ENCODE measurements at regions not wholly inside any gene's neighbourhood (a gene's known extent, or its start where the extent isn't known, plus 50 kb on each side); places are given as distances from the start of the nearest gene placed in this dataset.

GRCh38 chr2:417662-418061, 129.8 kb upstream of the ALKAL2 start:
- ChIA-PET CTCF (ENCODE audit: partially characterized antibody) (interaction anchor here (1.3 to 1.9 kb wide), 2 partner anchors 19 to 189 kb away, joined by 3 read pairs; no protein-coding TSS in a partner anchor), POLR2A (ENCODE audit: partially characterized antibody) (no interaction called here)
- H3K36me3 ChIP-seq (ENCODE audit: control insufficient read depth in 2 of 4, insufficient read depth in 4 of 4, low read length in 3 of 4): no peaks in the 10 kb centered on the region
- no peak overlapping the region for H3K56ac ChIP-seq (replicated peaks; ENCODE audit: insufficient read length, low read depth, low read length)
- DNase-seq (ENCODE audit: low read depth in 1 of 2, low spot score in 2 of 2) (peak in 1 of 2 experiments; percentile 28), FAIRE-seq (no peak)
- H4K91ac ChIP-seq (replicated peaks; ENCODE audit: insufficient read length, low read length): no peak overlapping the region
- H3K27ac ChIP-seq (ENCODE audit: low read depth, low read length): no peak overlapping the region
- no peak overlapping the region for H2BK12ac ChIP-seq (ENCODE audit: low read depth, low read length)
- no peak overlapping the region for H3K9ac ChIP-seq (replicated peaks in 1 of 4; ENCODE audit: extremely low read depth in 1 of 4, low read depth in 3 of 4, low read length in 3 of 4)
- H2AK5ac ChIP-seq (ENCODE audit: low read depth, low read length): no peak overlapping the region
- 84% methylated on average over 5 of the region's 5 CpGs; no CpG with 5 or more reads in 1 of the 2 experiments for WGBS, 2 experiments (ENCODE audit: extremely low coverage in 1 of 2, insufficient coverage in 1 of 2, insufficient read length in 1 of 2, insufficient replicate concordance in 2 of 2, low coverage in 1 of 2, low lambda C conversion rate in 2 of 2, missing lambda C conversion rate in 1 of 2)
- no peaks in the 10 kb centered on the region for H3K4me1 ChIP-seq (replicated peaks in 1 of 4; ENCODE audit: control insufficient read depth in 3 of 4, insufficient read depth in 4 of 4, low read length in 3 of 4)
- no peak overlapping the region for H3K23ac ChIP-seq (ENCODE audit: insufficient read length)
- no peak overlapping the region for H3K14ac ChIP-seq (ENCODE audit: insufficient read length)
- H3K79me2 ChIP-seq (ENCODE audit: control insufficient read depth in 1 of 2, insufficient read depth in 2 of 2, low read length in 2 of 2): no peaks in the 10 kb centered on the region
- no peak overlapping the region for H4K5ac ChIP-seq (ENCODE audit: insufficient read length, low read depth, low read length)
- H3K4me2 ChIP-seq (ENCODE audit: insufficient read depth in 1 of 2, low read depth in 2 of 2, low read length in 2 of 2): no peak overlapping the region
- no peak overlapping the region for H2BK20ac ChIP-seq (ENCODE audit: low read length)
- no peaks in the 10 kb centered on the region for H4K20me1 ChIP-seq (replicated peaks in 1 of 2; ENCODE audit: control insufficient read depth in 1 of 2, insufficient read depth in 2 of 2, low read length in 2 of 2)
- H2BK120ac ChIP-seq (replicated peaks; ENCODE audit: low read depth, low read length): no peak overlapping the region
- no peak overlapping the region for H3K4me3 ChIP-seq (ENCODE audit: extremely low read depth in 1 of 4, insufficient read depth in 2 of 4, low read depth in 3 of 4, low read length in 4 of 4)
- no peaks in the 10 kb centered on the region for H3K27me3 ChIP-seq (replicated peaks in 1 of 4; ENCODE audit: control insufficient read depth in 3 of 4, extremely low read depth in 1 of 4, insufficient read depth in 3 of 4, low read length in 3 of 4)
- no peak overlapping the region for H3K18ac ChIP-seq (ENCODE audit: extremely low read depth, low read length)
- H3K9me3 ChIP-seq (ENCODE audit: insufficient read depth in 2 of 2, low read depth in 1 of 2, low read length in 1 of 2): no peaks in the 10 kb centered on the region
- H2AFZ ChIP-seq (ENCODE audit: low read length): no peak overlapping the region
- no peaks in the 10 kb centered on the region for H3K23me2 ChIP-seq (ENCODE audit: low read depth, low read length)
- no peak overlapping the region for H2BK5ac ChIP-seq (ENCODE audit: low read depth, low read length)
- H2BK15ac ChIP-seq (ENCODE audit: low read length): no peak overlapping the region
- H4K8ac ChIP-seq (ENCODE audit: extremely low read depth, insufficient read depth, low read length): no peak overlapping the region
- H3K79me1 ChIP-seq (ENCODE audit: low read depth, low read length): no peaks in the 10 kb centered on the region
- no peak overlapping the region for H3K4ac ChIP-seq (replicated peaks; ENCODE audit: insufficient read length, low read depth, low read length)
- TF ChIP-seq TBP (IDR thresholded peaks at IDR 0.05; ENCODE audit: low read depth, low read length): no peak
- no peak for TF ChIP-seq KDM4A (IDR thresholded peaks at IDR 0.05; ENCODE audit: low read depth, low read length, severe bottlenecking)
- no peak for TF ChIP-seq ZNF274 (IDR thresholded peaks at IDR 0.05; ENCODE audit: borderline replicate concordance, extremely low read depth, low read length)
- no peak for TF ChIP-seq BCL11A (IDR thresholded peaks at IDR 0.05; ENCODE audit: low read depth in 2 of 2, low read length in 2 of 2)
- no peak for TF ChIP-seq EP300 (IDR thresholded peaks at IDR 0.05; ENCODE audit: borderline replicate concordance in 1 of 2, low read depth in 2 of 2, low read length in 2 of 2)
- TF ChIP-seq SIX5 (IDR thresholded peaks at IDR 0.05; ENCODE audit: low read depth, low read length): no peak
- no peak for TF ChIP-seq NANOG (IDR thresholded peaks at IDR 0.05; ENCODE audit: insufficient read depth, low read depth, low read length, poor library complexity, severe bottlenecking)
- no peak for TF ChIP-seq GTF2F1 (IDR thresholded peaks at IDR 0.05; ENCODE audit: borderline replicate concordance, low read depth, low read length)
- no peak for TF ChIP-seq RNF2 (IDR thresholded peaks at IDR 0.05; ENCODE audit: borderline replicate concordance, low read depth, low read length, missing control alignments, poor library complexity, severe bottlenecking)
- TF ChIP-seq EGR1 (IDR thresholded peaks at IDR 0.05; ENCODE audit: borderline replicate concordance, low read depth, low read length): no peak
- TF ChIP-seq SRF (IDR thresholded peaks at IDR 0.05; ENCODE audit: low read depth, low read length): no peak
- TF ChIP-seq E2F6 (IDR thresholded peaks at IDR 0.05): no peak
- TF ChIP-seq JUND (IDR thresholded peaks at IDR 0.05; ENCODE audit: low read length): no peak
- no peak for TF ChIP-seq SIN3A (conservative IDR thresholded peaks at IDR 0.05 in 1 of 2, IDR thresholded peaks at IDR 0.05 in 1 of 2; ENCODE audit: low read depth in 1 of 2, low read length in 2 of 2)
